ENCODE measurements at regions not wholly inside any gene's neighbourhood (a gene's known extent, or its start where the extent isn't known, plus 50 kb on each side); places are given as distances from the start of the nearest gene placed in this dataset.

DNA sequence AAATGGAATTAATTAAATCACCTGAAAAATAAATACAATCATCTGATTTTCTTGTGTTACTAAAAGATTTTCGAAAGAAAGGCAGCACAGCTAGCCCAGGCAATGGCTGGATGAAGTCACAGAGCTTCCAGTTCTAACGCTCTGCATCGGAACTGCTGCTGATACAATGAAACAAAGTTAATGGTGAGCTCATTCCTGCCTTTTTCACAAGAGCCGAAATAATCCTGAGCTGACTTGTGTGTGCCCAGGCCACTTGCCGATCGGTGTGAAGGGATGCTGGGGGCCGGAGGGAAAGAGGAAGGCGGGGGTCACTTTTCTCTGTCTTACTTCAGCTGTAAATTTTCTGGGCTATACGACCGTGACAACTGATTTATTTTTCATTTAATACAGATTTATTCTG lies 149.5 kb downstream of the INO80D start:
- H3K4me3 ChIP-seq (replicated peaks in 1 of 2; ENCODE audit: low read depth in 1 of 2, low read length in 2 of 2), result no peak overlapping the region
- ATAC-seq (no peak), DNase-seq (ENCODE audit: low read depth, low spot score) (no peak)
- H3K4me2 ChIP-seq (ENCODE audit: low read length), result no peak overlapping the region
- no peaks in the 10 kb centered on the region for H3K27me3 ChIP-seq (ENCODE audit: insufficient read depth, low read length)
- ChIA-PET POLR2A (no interaction called here), RAD21 (ENCODE audit: low non-redundant PET in 1 of 2, low total read pairs in 2 of 2, uncharacterized antibody in 2 of 2, unreplicated experiment in 2 of 2) (no interaction called here), CTCF (interaction anchor here (1.5 to 2.6 kb wide), 2 partner anchors 10 to 11 kb away, joined by 4 to 12 read pairs; no protein-coding TSS in a partner anchor)
- H3K36me3 ChIP-seq (ENCODE audit: control insufficient read depth in 1 of 2, insufficient read depth in 2 of 2, low read length in 2 of 2), result no peaks in the 10 kb centered on the region
- no peaks in the 10 kb centered on the region for H3K4me1 ChIP-seq (ENCODE audit: control insufficient read depth in 1 of 2, insufficient read depth in 2 of 2, low read length in 2 of 2)
- no peaks in the 10 kb centered on the region for H3K9me3 ChIP-seq (ENCODE audit: control insufficient read depth in 1 of 2, insufficient read depth in 1 of 2, low read depth in 1 of 2, low read length in 2 of 2)
- H3K9me2 ChIP-seq (ENCODE audit: insufficient read depth), result peaks cover 4% of the 10 kb centered on the region; the same call in 1 of the 2 replicates
- H4K20me1 ChIP-seq (ENCODE audit: insufficient read depth), result no peaks in the 10 kb centered on the region
- no peaks in the 10 kb centered on the region for H3K79me2 ChIP-seq (ENCODE audit: insufficient read depth, low read length)
- TF ChIP-seq RAD21 (IDR thresholded peaks at IDR 0.05; ENCODE audit: low read depth), result no peak
- no peak for TF ChIP-seq JUND (IDR thresholded peaks at IDR 0.05)
- no peak for TF ChIP-seq EZH2 (IDR thresholded peaks at IDR 0.05)
- TF ChIP-seq SRF (IDR thresholded peaks at IDR 0.05; ENCODE audit: low read depth), result no peak
- no peak for TF ChIP-seq POLR2A (IDR thresholded peaks at IDR 0.05; ENCODE audit: borderline replicate concordance, extremely low read depth, insufficient read depth, insufficient read length)
- no peak for TF ChIP-seq ZFX (IDR thresholded peaks at IDR 0.05)
- no peak for TF ChIP-seq POLR2AphosphoS5 (IDR thresholded peaks at IDR 0.05; ENCODE audit: low read depth, low read length)
- TF ChIP-seq YY1 (IDR thresholded peaks at IDR 0.05; ENCODE audit: extremely low read depth, insufficient replicate concordance, low read depth, low read length), result no peak
- no peak for TF ChIP-seq EZH2phosphoT487 (IDR thresholded peaks at IDR 0.05; ENCODE audit: borderline replicate concordance)
- TF ChIP-seq SP1 (IDR thresholded peaks at IDR 0.05; ENCODE audit: low read depth), result no peak
- TF ChIP-seq TCF7L2 (IDR thresholded peaks at IDR 0.05; ENCODE audit: borderline replicate concordance, extremely low read depth, insufficient read depth, insufficient read length), result no peak
- no peak for TF ChIP-seq CBX3 (IDR thresholded peaks at IDR 0.05; ENCODE audit: low read depth)
- TF ChIP-seq CTCF (IDR thresholded peaks at IDR 0.05 in 2 of 3, conservative IDR thresholded peaks at IDR 0.05 in 1 of 3; ENCODE audit: borderline replicate concordance in 1 of 3, insufficient read depth in 1 of 3, low read depth in 2 of 3, low read length in 2 of 3), result no peak
- no peak for TF ChIP-seq EGR1 (IDR thresholded peaks at IDR 0.05; ENCODE audit: low read depth)
- TF ChIP-seq MAX (IDR thresholded peaks at IDR 0.05), result no peak
- no peak for TF ChIP-seq FOSL1 (IDR thresholded peaks at IDR 0.05; ENCODE audit: low read depth)
- no peak for TF ChIP-seq ZNF274 (IDR thresholded peaks at IDR 0.05; ENCODE audit: low read depth, low read length)
- TF ChIP-seq ELF1 (IDR thresholded peaks at IDR 0.05; ENCODE audit: borderline replicate concordance, low read depth), result no peak
- H2AFZ ChIP-seq (ENCODE audit: low read depth, low read length, poor library complexity, severe bottlenecking), result no peak overlapping the region
- no peak overlapping the region for H3K27ac ChIP-seq (ENCODE audit: low read depth, low read length)
- BruUV-seq (replicated peaks), result no TSS peak
- intact Hi-C loops (cut with micrococcal nuclease), result no loop called here
- H3K9ac ChIP-seq (ENCODE audit: low read length), result no peak overlapping the region

Measured in HCT116 (cell line).